ENCODE measurements at regions not wholly inside any gene's neighbourhood (a gene's known extent, or its start where the extent isn't known, plus 50 kb on each side); places are given as distances from the start of the nearest gene placed in this dataset.

DNA sequence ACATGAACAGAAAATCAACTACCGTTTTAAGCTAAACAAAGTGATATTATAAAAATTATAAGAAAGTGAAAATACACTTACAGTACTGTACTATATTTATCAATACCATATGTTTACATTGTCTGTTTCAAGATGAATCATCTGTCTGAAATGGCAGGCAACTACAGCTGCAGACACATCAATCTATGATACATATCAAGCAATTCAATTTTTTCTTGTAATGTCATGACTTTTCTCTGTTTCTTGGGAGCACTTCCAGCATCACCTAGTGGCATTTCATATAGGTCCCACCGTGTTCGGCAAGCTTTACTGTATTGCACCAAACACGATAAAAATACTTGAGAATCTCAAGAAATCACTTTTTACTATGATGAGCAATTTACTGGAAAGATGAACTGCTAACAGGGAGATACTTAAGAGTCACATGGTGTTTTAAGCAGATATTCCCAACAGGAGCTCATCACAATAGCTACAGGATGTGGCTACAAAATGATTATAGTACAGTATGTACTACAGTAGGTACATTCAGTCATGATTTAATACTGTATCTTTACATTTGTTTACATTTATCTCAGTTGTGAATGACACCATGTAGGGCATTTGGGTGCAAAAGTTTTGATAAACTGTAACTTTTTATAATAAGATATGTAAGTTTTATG is 207.4 kb downstream of the ADAM29 start:
- peak in 2 of 3 donors; percentile 1 to 35 for DNase-seq

- peak in 1 of 3 donors; percentile 4 for DNase-seq
These were observed 209.2 kb downstream of the ADAM29 start for GRCh38 chr4:175127314-175127713.

- no peak for DNase-seq
These were observed 211.6 kb downstream of the ADAM29 start for GRCh38 chr4:175129797-175130196.

DNA sequence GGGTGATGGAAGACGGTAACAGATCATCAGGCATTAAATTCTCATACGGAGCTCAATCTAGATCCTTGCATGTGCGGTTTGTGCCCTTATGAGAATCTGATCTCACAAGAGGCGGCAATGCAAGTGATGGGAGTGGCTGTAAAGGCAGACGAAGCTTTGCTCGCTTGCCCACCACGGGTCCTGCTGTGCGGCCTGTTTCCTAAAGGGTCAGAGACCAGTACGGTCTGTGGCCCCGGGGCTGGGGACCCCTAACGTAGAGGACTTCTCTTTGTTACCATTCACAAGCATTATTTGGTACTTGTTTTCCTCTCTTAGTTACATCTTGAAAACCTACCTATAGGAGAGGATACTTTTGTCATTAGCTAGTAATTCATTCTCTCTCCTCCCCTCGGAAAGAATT is 221.0 kb downstream of the ADAM29 start:
- DNase-seq: no peak

DNA sequence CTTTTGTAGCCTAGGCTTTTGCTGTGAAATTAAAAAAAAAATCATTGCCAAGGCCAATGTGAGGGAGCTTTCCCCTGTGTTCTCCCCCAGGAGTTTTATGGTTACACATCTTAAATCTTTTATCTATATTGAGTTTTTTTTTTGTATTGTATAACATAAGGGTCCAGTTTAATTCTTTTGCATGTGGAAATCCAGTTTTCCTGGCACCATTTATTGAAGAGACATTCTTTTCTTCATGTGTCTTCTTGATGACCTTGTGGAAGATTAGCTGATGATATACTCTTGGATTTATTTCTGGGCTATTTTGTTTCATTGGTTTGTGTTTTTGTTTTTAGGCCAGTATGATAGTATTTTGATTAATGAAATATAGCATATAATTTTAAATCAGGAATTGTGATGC is 225.0 kb downstream of the ADAM29 start:
- peak; percentile 10 to 61 (median 31) for DNase-seq

GRCh38 chr4:175146799-175147198 is 228.6 kb downstream of the ADAM29 start:
- no peak for DNase-seq

DNA sequence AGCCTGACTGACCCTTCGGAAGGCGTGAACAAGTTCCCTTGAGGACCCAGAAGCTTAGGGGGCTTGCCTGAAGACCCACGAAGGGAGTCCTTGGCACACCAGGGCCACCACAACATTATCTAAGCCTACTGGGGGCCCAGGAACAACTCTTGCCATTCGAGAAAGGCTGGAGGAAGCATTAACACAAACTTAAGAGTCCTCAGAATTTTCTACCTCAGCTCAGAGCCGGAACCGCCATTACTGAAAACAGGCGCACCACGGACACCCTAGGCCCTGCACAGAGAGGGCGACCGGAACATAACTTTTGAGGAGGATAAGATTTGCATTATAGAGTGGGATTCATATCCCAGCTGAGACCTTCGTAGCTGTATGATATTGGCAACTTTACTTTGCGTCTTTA is 229.1 kb downstream of the ADAM29 start:
- DNase-seq: no peak

- DNase-seq: no peak
These were observed 247.9 kb downstream of the ADAM29 start for GRCh38 chr4:175166020-175166419.

DNA sequence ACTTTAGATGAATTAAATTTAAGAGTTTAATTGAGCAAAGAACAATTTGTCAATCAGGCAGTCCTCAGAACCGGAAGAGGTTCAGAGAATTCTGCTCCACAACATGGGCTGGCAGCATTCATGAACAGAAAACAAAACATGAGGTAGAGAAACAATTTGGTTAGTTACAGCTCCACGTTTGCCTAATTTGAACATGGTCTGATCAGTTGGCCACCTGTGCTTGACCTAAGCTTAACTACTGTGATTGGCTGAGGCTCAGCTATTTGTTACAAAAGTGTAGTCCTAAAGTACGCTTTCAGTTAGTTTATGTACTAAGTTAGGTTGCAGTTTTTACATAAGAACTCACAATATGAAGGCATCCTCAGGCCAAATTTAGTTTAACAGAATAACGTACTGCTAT is 258.6 kb downstream of the ADAM29 start:
- no peak for DNase-seq

- no peak for DNase-seq
These were observed 272.5 kb downstream of the ADAM29 start for GRCh38 chr4:175190654-175191053.

DNA sequence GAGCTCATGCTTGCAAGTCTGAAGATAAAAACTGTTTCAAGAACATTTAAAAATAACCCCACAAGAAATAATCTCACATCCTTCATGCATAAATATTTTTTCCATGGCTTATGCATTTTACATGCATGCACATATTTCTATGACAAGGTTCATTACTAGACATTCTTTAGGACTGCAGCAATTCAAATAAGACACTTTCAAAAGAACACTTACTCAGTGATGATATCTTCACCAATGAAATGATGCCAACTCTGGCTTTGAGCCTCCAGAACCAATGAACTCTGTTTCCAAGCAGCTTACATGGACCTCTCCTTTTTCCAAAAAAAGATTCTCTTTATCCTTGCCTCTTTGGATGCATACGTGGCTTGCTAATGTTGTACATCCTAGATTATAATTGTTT is 279.9 kb downstream of the ADAM29 start:
- no peak for DNase-seq

DNA sequence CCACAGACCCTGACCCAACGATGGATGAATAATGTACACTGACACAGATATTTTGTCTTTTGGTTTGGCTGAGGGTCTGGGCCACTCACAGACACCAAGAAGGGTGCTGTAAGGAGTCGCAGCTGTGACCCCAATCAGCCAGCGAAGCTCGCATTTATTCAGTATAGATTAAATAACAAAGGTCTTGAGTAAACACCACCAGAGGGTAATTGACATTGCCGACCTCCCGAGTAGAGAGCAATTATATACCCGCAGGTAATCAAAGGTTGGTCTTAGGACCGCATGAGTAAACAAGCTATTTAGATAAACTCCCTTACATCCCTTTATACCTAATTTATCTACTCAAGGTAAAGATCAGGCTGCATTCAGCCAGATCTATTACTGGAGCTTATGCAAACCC is 297.1 kb downstream of the ADAM29 start:
- no peak for DNase-seq

DNA sequence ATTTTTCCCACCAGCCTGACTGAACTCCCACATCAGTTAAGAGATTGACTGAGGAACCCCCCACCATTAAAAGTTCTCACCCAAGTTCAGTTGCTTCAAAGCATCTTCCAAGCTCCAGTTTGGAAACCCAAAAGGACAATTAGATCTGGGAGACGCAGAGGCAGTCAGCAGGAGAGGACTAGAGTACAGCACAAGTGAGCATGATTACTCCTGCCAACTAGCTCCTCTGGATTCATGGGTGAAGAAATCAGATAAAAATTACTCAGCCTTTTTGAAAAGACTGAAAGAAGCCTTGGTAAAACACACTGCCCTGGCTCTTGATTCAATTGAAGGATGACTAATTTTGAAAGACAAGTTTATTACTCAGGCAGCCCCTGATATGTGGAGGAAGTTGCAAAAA is 297.5 kb downstream of the ADAM29 start:
- no peak for DNase-seq

DNA sequence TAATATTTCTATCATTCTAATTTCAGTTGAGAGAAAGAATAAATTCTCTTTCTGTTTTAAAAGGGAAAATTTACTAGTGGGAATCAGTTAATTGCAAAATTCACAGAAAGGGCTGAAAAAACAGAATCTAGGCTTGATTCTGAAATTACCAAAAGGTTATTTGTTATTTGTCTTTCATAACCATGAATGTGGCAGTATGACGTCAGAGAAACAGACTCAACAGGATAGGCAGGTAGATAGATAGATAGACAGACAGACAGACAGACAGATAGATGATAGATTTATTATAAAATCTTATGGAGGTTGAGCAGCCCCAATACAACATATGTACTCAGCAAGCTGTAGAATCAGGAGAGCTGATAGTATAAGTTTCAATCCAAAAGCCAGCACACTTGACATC is 311.0 kb downstream of the ADAM29 start:
- DNase-seq: no peak

DNA sequence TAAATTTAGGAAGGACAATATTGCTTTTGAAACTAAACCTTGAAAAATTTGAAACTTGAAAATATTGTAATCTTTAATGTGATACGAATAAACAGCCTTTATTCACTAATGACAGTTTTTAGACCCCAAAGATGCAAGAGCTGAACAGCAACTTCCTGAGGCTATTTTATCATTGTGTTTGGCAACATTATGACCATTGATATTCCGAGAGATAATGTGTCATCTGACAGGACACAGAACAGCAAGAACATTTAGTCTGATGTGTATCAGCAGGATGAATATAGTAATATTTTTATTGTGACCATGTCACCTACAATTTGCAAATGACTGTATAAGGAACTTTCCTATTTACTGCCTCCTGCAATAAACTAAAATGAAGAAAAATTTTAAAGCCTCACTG is 316.0 kb downstream of the ADAM29 start:
- DNase-seq: no peak

- no peak for DNase-seq
These were observed 320.8 kb downstream of the ADAM29 start for GRCh38 chr4:175238827-175239517.

- DNase-seq: peak in 1 of 3 donors; percentile 2
These were observed 328.8 kb downstream of the ADAM29 start for GRCh38 chr4:175246941-175247340.

DNA sequence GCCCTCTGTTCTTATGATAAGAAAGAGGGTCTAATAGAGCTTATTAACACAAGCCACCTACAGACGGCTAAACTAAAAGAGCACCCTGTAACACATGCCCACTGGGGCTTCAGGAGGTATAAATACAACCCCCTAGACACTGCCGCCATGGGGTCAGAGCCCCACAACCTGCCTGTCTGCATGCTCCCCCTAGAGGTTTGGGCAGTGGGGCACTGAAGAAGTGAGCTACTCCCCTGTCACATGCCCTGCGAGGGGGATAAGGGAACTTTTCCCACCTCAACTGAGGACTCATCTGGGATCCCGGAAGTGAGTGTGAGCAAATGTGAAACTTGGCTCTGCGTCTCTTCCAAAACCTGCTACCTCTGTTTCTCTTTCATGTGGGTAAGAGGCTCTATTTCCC is 334.5 kb downstream of the ADAM29 start:
- DNase-seq: no peak

DNA sequence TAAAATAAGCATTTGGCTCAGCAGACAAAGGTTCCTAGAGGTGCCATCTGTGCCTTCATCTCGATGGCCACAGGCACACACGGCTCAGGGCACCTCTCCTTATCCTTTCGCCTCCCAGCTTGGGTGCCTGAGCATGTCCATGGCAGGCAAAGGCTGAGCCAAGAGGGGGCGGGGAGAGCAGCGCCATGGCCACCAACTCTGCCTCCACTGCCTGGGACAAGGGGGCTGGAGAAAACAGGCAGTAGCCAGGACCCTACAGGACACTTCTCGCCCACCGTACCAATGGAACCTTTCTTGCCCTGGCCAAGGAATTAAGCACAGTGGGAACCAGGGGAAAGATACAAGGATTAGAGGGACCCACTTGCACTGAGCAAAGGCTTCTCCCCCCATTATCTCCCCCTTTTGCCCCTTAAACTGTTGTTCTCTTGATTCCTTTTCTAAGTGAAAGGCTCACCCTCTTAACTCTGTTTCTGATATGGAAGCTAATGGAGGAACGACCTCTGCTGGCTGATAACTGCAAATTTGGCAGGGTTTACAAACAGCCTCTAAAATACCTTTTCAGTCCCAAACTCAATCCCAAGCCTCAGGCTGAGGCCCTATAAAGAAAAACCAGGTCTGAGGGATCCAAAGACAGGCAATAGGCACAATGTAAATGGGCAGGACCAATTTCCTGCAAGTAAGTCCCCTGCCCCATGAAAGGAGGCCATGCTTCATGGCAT is 335.2 kb downstream of the ADAM29 start:
- DNase-seq: no peak

GRCh38 chr4:175263537-175263936 is 345.4 kb downstream of the ADAM29 start:
- DNase-seq: no peak

DNA sequence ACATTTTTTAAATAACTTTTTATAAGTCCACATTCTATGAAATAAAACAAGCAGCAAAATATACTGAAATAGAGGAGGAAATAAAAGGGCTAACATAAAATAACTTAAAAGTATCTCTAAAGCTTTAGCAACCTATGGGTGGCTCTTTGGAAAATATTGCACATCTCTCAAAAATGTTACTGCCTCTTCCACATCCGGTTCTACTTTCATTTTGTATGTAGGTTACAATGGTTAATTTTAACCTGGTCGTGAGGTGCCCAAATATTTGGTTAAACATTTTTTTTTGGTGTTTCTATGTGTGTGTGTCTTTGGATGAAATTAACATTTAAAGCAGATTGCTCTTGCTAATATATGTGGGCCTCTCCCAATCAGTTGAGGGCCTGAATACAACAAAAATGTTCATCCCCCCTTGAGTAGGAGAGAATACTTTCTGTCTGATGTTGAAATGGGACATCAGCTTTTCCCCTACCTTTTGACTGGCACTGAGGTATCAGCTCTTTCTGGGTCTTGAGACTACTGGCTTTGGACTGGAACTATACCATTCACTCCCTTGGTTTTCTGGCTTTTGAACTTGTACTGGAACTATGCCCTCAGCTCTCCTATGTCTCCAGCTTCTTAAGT is 353.0 kb downstream of the ADAM29 start:
- no peak for DNase-seq

DNA sequence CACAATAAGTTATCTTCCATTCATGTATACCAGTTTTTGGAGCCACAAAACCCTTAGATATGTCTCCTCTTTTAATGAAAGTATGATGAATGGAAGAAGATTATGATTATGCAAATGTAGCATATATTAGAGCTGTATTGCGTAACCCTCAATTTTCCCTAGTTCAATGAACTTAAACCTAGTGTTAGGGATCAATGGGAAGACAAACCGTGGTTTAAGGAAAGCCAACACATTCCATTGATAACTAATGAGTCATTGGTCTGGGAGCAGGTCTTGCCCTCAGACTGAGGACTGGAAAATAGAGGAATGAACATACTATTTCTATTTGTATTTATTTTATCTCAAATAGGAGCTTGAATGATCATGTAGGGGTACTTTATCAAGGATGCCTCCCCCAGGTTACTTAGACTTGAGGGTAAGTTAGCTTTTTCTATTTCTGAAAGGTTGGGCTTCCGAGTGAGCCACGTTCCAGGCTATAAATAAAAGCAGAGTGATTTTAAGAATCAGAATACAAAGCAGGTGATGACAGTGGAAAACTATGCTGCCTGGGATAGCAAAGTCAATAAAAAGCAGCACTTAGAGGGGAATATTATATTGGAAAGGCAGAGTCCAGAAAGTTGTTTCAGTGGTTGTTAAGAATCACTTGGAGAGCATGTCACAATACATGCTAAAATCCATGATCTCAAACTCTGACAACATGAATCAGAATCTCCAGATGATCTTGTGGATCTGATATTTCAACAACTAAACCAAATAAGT is 356.0 kb downstream of the ADAM29 start:
- no peak for DNase-seq
